ENCODE measurements at regions not wholly inside any gene's neighbourhood (a gene's known extent, or its start where the extent isn't known, plus 50 kb on each side); places are given as distances from the start of the nearest gene placed in this dataset.

- no peak for TF ChIP-seq POLR2AphosphoS5 (IDR thresholded peaks at IDR 0.05; ENCODE audit: borderline replicate concordance, low read depth, low read length)
- no peak for TF ChIP-seq EZH2 (IDR thresholded peaks at IDR 0.05)
- TF ChIP-seq FOXP2 (optimal IDR thresholded peaks at IDR 0.05; ENCODE audit: control extremely low read depth, extremely low read length, insufficient read depth), result no peak
Observed at GRCh38 chr20:52476074-52476750, 284.6 kb upstream of the ZFP64 start.

Measured in SK-N-MC (cell line).